Activated naive CD4-positive, alpha-beta T cell treated with anti-CD3 and anti-CD28 coated beads, Interleukin-2, amount 10 ng/mL, durations not matched to agents 7 days and 5 days (primary cell): ENCODE measurements at regions not wholly inside any gene's neighbourhood (a gene's known extent, or its start where the extent isn't known, plus 50 kb on each side); places are given as distances from the start of the nearest gene placed in this dataset.
A peak's percentile ranks its signal among the peaks of the same experiment; 100 is the strongest.
"Not testable (repeated sequence)": the region's sequence is repeated elsewhere in the genome, so short reads cannot be mapped to it uniquely, and the experiment has no call there.

ENCODE experiments used
- CTCF ChIA-PET: fragments of 350-600 bp; sonication (Branson Sonifier 250); formaldehyde crosslinking; loops from one replicate; lab custom pipeline; 2021; ENCODE audit warnings: antibody characterized with exemption; lab: Charles Lee
- DNase-seq: peaks from one replicate; pipeline ENCODE4 v3.0.0-alpha.2; 2020
- H3K27ac Mint-ChIP-seq: one replicate; pipeline ENCODE4 v1.8.0; 2021; ENCODE audit warnings: mild to moderate bottlenecking, moderate library complexity, mixed read lengths
- H3K27me3 Mint-ChIP-seq: one replicate; pipeline ENCODE4 v1.8.0; 2021; ENCODE audit warnings: mild to moderate bottlenecking, mixed read lengths
- H3K36me3 Mint-ChIP-seq: one replicate; pipeline ENCODE4 v1.8.0; 2021; ENCODE audit warnings: mixed read lengths
- H3K4me1 Mint-ChIP-seq: one replicate; pipeline ENCODE4 v1.8.0; 2021; ENCODE audit warnings: mixed read lengths
- H3K4me3 Mint-ChIP-seq: one replicate; pipeline ENCODE4 v1.8.0; 2021; ENCODE audit warnings: mild to moderate bottlenecking, moderate library complexity, mixed read lengths
- H3K9me3 Mint-ChIP-seq: one replicate; pipeline ENCODE4 v1.8.0; 2021; ENCODE audit warnings: mixed read lengths

DNA sequence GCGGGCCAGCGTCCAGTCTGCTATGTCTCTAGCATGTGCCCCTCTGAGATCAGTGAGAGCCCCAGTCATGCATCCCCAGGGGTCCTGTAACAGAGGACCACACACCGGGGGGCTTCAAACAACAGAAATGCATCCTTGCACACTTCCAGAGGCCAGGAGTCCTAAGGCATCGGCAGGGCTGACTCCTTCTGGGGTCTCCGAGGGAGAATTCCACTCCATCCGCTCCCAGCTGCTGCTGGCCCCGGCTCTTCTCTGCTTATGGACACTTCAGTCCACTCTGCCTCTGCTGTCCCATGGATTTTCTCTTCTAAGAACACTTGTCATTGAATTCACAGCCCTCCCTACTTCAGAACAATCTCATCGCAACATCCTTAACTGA is 157.6 kb downstream of the NPIPB11 start:
- H3K4me3 Mint-ChIP-seq, CTCF ChIA-PET, DNase-seq, H3K27me3 Mint-ChIP-seq: not testable (repeated sequence)
- peaks cover 21% of the 10 kb centered on the region for H3K4me1 Mint-ChIP-seq
- peak overlapping the region; percentile 26 for H3K27ac Mint-ChIP-seq
- H3K36me3 Mint-ChIP-seq: peaks cover 11% of the 10 kb centered on the region
- H3K9me3 Mint-ChIP-seq: peaks cover 13% of the 10 kb centered on the region

- peaks cover 11% of the 10 kb centered on the region for H3K36me3 Mint-ChIP-seq
These were observed 158.1 kb downstream of the NPIPB11 start for GRCh38 chr16:29248306-29248939.

DNA sequence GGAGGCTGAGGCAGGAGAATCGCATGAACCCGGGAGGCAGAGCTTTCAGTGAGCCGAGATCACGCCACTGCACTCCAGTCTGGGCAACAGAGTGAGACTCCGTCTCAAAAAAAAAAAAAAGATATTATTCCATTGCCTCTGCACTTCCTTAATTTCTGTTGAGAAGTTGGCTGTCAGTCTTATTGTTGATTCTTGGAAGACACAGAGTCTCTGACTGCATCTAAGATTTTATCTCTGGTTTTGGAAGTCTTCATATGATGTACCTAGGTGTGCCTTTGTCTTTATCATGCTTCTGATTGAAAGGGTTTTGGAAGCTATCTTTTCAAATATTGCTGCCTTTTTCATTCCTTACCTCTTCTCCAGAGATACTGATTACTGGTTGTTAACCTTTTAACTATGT is 160.4 kb downstream of the NPIPB11 start:
- peaks cover 13% of the 10 kb centered on the region for H3K9me3 Mint-ChIP-seq
- H3K27ac Mint-ChIP-seq, H3K27me3 Mint-ChIP-seq, H3K4me3 Mint-ChIP-seq, DNase-seq, CTCF ChIA-PET: not testable (repeated sequence)
- peaks cover 18% of the 10 kb centered on the region for H3K4me1 Mint-ChIP-seq
- H3K36me3 Mint-ChIP-seq: peaks cover 11% of the 10 kb centered on the region

More at GRCh38 chr16:29248306-29248939, 158.1 kb downstream of the NPIPB11 start:
- H3K4me1 Mint-ChIP-seq: peaks cover 18% of the 10 kb centered on the region
- CTCF ChIA-PET, H3K4me3 Mint-ChIP-seq, H3K27me3 Mint-ChIP-seq: not testable (repeated sequence)
- H3K9me3 Mint-ChIP-seq: peaks cover 13% of the 10 kb centered on the region
- H3K27ac Mint-ChIP-seq: peak overlapping the region; percentile 79
- DNase-seq: peak; percentile 40

- Mint-ChIP-seq H3K9me3 (peaks cover 5% of the 10 kb centered on the region), H3K27ac (no peak overlapping the region), H3K36me3 (no peaks in the 10 kb centered on the region), H3K4me3 (no peak overlapping the region), H3K4me1 (no peaks in the 10 kb centered on the region), H3K27me3 (no peaks in the 10 kb centered on the region)
- DNase-seq: no peak
- CTCF ChIA-PET: no interaction called here
These were observed 168.5 kb downstream of the NPIPB11 start for GRCh38 chr16:29237971-29238370.

GRCh38 chr16:29237495-29237894 is 169.0 kb downstream of the NPIPB11 start:
- H3K36me3 Mint-ChIP-seq, H3K27me3 Mint-ChIP-seq, H3K9me3 Mint-ChIP-seq, DNase-seq, H3K4me1 Mint-ChIP-seq, H3K27ac Mint-ChIP-seq, CTCF ChIA-PET, H3K4me3 Mint-ChIP-seq: not testable (repeated sequence)

DNA sequence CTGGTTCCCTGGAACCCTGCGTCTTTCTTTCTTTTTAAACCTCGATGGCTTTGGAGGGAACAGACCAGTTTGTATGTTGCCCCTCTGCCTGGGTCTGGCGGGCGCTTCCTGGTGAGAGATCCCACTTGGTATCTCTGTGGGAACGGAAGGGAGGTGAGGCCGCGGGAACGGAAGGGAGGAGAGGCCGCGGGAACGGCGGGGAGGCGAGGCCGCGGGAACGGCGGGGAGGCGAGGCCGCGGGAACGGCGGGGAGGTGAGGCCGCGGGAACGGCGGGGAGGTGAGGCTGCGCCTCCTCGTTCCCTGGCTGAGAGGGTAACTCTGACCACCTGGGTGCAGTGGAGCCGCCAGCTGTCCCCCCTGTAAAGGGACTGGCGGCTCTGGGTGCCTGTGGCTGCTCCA is 169.5 kb downstream of the NPIPB11 start:
- H3K27ac Mint-ChIP-seq, H3K9me3 Mint-ChIP-seq, DNase-seq, H3K4me1 Mint-ChIP-seq, H3K27me3 Mint-ChIP-seq, H3K4me3 Mint-ChIP-seq, CTCF ChIA-PET, H3K36me3 Mint-ChIP-seq: not testable (repeated sequence)

DNA sequence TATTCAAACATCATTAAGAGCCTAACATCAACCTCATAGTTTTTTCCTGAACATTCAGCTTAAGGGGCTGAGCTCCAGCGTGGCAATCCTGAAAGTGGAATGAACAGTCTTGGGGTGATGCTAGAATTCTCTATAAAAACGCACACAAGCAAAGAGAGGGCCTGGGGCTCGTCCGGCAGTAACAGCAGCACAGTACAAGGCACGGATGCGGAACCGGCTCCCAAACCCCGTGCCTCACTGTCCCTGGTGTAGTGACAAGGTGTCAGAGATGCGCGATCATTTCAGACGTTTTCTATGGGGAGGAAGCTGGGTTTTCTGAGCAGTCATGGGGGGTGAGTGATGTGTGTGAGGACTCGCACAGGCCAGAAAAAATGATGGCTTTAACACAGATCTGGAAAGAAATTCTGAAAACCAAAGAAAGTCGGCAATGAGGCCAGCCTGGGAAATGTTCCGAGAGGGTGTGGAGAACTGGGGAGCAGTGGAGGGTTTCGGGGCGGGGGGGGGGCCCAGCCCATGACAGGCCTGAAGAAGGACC is 170.6 kb downstream of the NPIPB11 start:
- H3K36me3 Mint-ChIP-seq, H3K27ac Mint-ChIP-seq, H3K4me1 Mint-ChIP-seq, H3K9me3 Mint-ChIP-seq, H3K4me3 Mint-ChIP-seq, CTCF ChIA-PET, DNase-seq, H3K27me3 Mint-ChIP-seq: not testable (repeated sequence)

GRCh38 chr16:29234536-29235275 is 171.8 kb downstream of the NPIPB11 start:
- H3K27ac Mint-ChIP-seq, H3K36me3 Mint-ChIP-seq, H3K4me3 Mint-ChIP-seq, H3K9me3 Mint-ChIP-seq, DNase-seq, H3K27me3 Mint-ChIP-seq, H3K4me1 Mint-ChIP-seq, CTCF ChIA-PET: not testable (repeated sequence)

- CTCF ChIA-PET, H3K27ac Mint-ChIP-seq, H3K9me3 Mint-ChIP-seq: not testable (repeated sequence)
These were observed 172.7 kb downstream of the NPIPB11 start for GRCh38 chr16:29233705-29234404.

DNA sequence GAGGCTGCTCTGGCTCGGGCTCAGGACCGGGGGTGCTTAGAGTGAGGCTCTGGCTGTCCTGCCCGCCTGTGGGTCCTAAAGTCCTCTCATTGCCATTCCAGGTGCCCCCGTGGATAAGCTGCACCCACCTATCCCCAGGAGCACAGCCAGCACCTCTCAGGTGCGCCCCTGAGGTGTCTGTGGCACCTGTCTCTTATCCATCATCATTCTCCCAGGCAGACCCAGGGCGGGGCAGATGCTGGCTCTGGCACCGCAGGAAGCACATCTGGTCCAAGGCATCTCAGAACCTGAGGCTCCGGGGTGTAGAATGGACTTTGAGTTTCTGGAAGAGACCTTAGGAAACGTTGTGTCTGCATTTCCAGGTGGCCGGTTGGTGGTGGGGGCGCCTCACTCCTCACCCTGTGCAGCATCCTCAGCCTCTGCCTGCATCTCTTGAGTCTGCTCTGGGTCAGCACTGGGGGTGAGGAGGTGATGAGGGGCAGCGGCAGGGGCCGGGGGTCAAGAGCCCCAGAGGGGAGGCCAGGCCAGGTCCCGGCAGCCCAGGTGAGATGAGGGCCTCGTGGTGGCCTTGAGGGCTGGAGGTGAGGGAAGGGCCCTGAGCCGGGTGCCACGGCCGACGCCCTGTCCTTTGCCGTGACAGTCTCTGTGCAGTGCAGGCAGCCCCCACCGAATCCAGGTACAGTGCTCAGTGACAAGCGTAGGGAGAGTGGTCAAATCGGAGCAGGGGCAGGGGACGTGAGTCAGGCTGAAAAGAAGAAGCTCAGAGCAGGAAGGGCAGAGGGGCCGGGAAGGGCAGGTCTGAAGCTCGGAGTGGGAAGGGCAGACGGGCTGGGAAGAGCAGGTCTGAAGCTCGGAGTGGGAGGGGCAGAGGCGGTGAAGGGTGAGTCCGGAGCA is 173.5 kb downstream of the NPIPB11 start:
- no peak for DNase-seq
- Mint-ChIP-seq H3K27ac (peak overlapping the region; percentile 33), H3K27me3 (no peaks in the 10 kb centered on the region), H3K4me1 (peaks cover 5% of the 10 kb centered on the region), H3K4me3 (no peak overlapping the region), H3K36me3 (no peaks in the 10 kb centered on the region), H3K9me3 (no peaks in the 10 kb centered on the region)
- CTCF ChIA-PET: no interaction called here

More at GRCh38 chr16:29233705-29234404, 172.7 kb downstream of the NPIPB11 start:
- H3K4me1 Mint-ChIP-seq, H3K36me3 Mint-ChIP-seq, H3K27me3 Mint-ChIP-seq, H3K4me3 Mint-ChIP-seq, DNase-seq: not testable (repeated sequence)

GRCh38 chr16:29232160-29232705 is 174.3 kb downstream of the NPIPB11 start:
- DNase-seq, CTCF ChIA-PET, H3K4me3 Mint-ChIP-seq, H3K27ac Mint-ChIP-seq, H3K9me3 Mint-ChIP-seq, H3K36me3 Mint-ChIP-seq, H3K27me3 Mint-ChIP-seq: not testable (repeated sequence)
- peaks cover 11% of the 10 kb centered on the region for H3K4me1 Mint-ChIP-seq

GRCh38 chr16:29231244-29231643 is 175.3 kb downstream of the NPIPB11 start:
- Mint-ChIP-seq H3K27me3 (no peaks in the 10 kb centered on the region), H3K4me1 (peaks cover 13% of the 10 kb centered on the region), H3K9me3 (peaks cover 7% of the 10 kb centered on the region)

DNA sequence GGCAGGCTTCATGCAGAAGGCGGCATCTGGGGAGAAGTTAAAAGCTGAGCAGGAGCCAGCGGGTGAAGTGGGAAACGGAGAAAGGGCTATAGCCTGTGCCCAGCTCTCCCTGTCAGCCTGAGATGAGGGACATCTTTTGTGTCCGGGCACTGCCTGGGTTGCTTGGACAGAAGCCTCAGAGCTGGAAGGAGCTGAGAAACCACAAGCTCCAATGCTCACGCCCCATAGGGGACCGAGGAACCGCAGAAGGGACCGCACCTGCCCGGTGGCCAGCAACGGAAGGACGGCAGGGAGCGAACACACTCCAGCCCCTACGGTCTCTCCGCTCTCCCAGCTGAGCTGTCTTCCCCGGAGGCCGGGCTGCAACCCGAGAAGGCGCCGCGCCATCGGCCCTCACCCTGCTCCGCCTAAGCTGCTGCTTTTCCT is 175.8 kb downstream of the NPIPB11 start:
- peaks cover 7% of the 10 kb centered on the region for H3K9me3 Mint-ChIP-seq
- H3K27ac Mint-ChIP-seq: no peak overlapping the region
- peaks cover 6% of the 10 kb centered on the region for H3K36me3 Mint-ChIP-seq

More at GRCh38 chr16:29231244-29231643, 175.3 kb downstream of the NPIPB11 start:
- no peak for DNase-seq
- H3K27ac Mint-ChIP-seq: no peak overlapping the region
- no peak overlapping the region for H3K4me3 Mint-ChIP-seq
- CTCF ChIA-PET: no interaction called here
- H3K36me3 Mint-ChIP-seq: peaks cover 6% of the 10 kb centered on the region

More for the DNA sequence above, 175.8 kb downstream of the NPIPB11 start:
- DNase-seq: no peak
- Mint-ChIP-seq H3K4me1 (peaks cover 13% of the 10 kb centered on the region), H3K27me3 (no peaks in the 10 kb centered on the region), H3K4me3 (no peak overlapping the region)
- CTCF ChIA-PET: no interaction called here
